ENCODE measurements at regions not wholly inside any gene's neighbourhood (a gene's known extent, or its start where the extent isn't known, plus 50 kb on each side); places are given as distances from the start of the nearest gene placed in this dataset.

DNA sequence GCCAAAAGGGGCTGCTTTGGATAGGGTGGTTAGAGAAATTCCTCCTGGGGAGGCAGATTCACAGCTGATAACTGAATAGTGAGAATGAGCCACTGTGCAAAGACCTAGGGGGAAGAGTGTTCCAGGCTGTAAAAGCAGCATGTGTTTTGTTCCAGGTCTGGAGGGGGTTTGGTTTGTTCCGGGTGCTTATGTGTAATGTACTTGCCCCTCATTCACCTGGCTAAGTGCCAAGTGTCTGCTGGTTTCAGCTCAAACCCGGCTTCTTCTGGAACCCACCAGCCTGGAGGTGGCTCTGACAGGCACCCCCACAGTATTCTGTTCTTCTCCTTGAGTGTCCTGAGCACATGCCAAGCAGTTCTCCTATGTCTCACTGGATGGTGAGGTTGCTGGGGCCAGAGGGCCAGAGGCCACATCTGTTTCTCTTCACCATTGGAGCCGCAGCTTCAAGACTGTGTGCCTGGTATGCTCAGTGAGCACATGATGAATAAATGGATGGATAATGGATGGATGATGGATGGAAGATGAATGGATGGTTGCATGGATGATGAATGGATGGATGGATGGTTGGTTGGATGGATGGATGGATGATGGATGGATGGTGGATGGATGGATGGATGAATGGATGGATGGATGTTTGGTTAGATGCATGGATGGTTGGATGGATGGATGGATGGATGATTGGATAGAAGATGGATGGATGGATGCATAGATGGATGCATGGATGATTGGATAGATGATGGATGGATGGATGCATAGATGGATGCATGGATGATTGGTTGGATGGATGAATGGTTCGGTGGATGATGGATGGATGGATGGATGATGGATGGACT, 227.6 kb downstream of the BMP7 start:
- no peak for DNase-seq

DNA sequence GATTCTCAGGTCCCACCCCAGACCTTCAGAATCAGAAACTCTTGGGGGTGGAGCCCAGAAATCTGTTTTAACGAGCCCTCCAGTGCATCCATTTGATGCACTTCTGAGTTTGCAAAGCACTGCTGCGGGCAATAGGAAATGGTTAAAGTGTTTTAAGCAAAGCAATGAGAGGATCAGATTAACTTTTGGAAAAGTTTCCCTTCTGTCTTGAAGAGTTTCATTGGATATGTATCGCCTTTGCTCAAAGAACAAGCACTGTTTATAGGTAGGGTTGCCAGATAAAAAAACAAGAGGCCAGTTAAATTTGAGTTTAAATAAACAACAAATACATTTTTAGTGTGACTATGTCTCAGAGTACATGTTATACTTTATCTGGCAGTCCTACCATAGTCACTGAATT, 226.0 kb downstream of the BMP7 start:
- DNase-seq: no peak

DNA sequence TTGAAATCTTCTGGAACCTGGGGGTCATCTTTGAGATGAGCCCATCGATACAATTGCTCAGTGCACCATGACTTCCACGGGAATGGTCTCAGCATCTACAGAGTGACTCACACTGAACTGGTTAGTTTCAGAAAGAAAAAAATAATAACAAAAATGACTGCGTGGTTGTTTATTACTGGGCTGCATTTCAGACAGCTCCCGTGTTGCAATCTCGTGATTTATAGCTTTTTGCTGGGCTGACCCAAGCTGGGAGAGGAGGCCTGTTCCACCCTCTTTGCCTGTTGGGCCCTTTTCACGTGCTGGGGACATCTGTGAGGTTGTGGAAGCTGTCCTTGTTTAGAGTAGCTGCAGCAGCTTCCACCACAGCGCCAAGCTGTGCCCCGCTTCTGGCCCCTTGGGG, 225.5 kb downstream of the BMP7 start:
- DNase-seq: no peak

GRCh38 chr20:57043091-57043490, 223.3 kb downstream of the BMP7 start:
- DNase-seq: no peak

DNA sequence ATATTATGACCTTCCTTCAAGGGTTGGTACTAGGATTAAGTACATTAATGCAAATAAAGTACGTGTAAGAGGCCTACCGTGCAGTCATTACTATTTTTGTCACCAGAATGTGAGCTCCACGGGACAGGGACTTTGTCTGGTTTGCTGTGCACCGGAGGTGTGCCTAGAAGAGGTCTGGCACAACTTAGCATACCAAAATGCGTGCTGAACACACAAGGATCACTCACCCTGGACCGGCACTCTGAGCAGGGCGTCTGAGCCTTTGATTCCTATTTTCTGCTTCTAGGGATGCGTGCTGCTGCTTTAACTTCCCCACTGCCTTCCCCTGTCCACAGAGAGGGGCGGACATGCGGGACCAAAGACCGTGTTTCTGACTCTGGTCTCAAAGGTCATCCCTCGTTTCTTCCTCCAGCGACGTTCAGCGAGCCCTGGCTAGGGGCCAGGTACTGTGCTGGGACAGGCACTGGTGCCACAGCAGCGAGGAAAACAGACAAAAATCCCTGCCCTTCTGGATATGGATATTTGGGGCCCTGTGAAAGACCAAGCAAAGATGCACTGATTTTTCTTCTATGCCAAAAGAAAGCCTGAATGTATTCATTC, 222.7 kb downstream of the BMP7 start:
- no peak for DNase-seq

GRCh38 chr20:57047281-57048026, 219.0 kb downstream of the BMP7 start:
- DNase-seq: no peak

- no peak for DNase-seq
Measured at GRCh38 chr20:57048027-57048869, 218.2 kb downstream of the BMP7 start.

DNA sequence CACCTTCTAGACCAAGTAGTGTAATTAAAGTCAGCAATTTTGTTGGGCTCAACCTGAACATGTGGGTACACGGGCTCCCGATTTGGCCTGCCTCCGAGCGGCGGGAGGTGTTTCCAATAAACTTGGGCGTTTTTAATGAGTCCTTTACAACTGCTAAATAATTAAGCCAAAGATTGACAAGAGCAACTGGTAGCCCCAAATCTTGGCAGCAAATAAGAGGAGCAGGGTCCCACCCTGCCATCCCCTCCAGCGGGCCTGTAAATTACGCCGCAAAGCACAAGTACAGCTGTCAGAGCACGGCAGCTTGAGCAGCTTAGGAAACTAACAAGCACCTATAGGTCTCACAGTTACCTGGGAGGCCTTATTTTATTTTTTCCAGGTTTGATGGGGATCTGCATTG, 217.1 kb downstream of the BMP7 start:
- DNase-seq: no peak

DNA sequence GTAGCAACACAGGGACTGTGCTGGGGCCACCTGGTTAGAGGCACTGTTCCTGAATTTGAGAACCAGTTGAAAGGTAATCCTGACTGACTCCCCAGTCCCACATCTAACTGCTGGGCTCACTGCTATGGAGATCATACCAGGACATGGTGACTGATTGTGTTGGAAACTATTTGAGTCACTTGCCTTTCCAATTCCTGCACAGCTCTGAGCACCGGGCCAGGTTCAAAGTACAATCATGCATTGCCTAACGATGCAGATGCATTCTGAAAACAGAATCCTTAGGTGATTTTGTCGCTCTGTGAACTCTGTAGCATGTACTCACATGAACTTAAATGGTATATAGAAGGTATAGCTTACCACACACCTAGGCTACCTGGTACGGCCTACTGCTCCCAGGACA, 215.3 kb downstream of the BMP7 start:
- DNase-seq: no peak

DNA sequence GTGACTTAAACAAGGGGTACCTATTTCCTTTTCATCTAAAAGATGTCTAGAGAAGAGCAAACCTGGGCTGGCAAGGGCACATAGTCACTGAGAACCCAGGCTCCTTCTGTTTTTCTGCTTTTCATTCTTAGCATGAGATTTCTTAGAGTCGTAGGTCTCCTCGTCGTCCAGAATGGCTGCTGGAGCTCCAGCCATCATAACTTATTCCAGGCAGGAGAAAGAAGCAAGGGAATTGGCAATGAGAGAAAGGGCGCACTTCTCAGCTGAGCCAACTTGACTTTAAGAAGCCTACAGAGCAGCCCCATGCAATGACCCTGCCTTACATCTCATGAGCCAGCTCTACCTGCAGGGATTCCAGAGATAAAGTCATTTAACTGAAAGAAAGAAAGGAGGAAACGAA, 213.4 kb downstream of the BMP7 start:
- DNase-seq: no peak

DNA sequence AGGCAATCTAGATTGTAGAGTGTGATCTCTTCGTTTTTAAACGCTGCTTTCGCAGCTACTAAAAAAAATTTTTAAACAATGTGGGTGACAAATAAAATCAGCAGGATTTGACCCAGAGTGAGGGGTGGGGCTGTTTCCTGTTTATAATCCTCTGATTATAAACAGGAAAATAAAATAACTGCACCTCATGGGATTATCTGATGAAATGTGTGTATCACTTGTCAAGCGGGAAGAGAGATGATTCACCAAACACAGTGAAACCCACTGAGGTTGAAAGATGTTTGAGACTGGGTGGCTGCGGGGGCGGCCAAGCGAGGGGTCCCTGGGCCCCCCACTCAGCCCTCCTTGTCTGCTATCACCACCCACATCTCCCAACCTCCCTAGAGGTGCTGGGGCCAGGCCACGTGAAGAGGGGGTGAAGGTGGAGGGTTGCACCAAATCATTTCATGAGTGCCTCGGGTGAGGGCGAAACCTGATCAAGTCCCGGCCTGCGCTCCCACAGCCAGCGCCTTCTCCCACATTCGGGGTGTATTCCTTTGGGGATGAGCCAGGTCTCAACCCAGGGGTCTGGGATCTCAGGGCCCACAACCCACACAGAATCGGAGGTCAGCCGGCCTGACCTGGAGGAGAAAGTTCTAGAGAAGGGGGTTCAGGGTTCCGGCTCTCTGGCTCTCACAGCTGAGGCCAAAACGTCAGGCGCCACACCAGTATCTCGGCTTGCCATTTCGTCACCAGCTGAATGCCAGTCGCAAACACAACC, 212.5 kb downstream of the BMP7 start:
- no peak for DNase-seq

- DNase-seq: no peak
Measured at GRCh38 chr20:57055345-57055744, 211.1 kb downstream of the BMP7 start.

- DNase-seq: no peak
Measured at GRCh38 chr20:57056651-57057050, 209.8 kb downstream of the BMP7 start.

DNA sequence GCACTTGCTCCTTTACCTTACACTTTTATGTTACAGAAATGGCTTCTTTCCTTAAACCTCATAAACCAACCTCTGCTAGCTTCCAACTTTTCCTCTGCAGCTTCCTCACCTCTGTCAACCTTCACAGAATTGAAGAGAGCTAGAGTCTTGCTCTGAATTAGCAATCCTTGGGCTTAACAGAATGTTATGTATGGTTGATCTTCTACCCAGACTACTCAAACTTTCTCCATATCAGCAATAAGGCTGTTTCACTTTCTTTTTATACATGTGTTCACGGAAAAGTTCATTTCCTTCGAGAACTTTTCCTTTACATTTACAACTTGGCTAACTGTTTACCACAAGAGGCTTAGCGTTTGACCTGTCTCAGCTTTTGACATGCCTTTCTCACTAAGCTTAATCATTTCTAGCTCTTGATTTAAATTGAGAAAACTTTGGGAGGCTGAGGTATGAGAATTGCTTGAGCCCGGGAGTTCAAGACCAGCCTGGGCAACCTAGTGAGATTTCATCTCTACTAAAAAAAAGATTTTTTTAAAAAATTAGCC, 207.3 kb downstream of the BMP7 start:
- DNase-seq: no peak

DNA sequence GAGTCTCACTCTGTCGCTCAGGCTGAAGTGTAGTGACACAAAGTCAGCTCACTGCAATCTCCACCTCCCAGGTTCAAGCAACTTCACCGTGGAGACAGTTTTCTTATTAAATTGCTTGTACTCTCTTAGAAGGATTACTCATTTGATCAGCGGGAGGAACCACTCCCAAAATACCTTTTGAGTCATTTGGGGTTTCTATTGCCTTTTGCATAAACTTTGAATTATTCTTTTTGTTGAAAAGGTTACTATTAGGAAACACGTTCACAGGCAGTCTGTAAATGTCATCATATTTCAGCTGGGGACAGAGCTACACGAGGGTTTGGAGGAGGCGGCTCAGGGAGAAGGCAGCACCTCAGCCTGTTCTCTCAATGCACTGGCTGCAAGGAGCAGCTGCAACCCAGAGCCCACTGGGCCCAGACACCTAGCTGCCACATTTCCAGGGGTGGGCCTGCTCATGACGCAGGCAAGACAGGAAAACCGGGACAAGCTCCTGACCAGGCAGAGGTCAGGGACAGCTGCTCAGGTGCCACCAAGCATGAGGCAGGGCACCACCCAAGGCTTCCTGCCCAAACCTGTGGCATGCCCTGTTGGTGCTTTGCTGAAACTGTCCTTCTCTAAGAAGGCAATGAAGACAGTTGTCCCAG, 205.9 kb downstream of the BMP7 start:
- no peak for DNase-seq

- DNase-seq: no peak
Measured at GRCh38 chr20:57061051-57061900, 205.2 kb downstream of the BMP7 start.

- DNase-seq: no peak
Measured at GRCh38 chr20:57062241-57062640, 204.2 kb downstream of the BMP7 start.

DNA sequence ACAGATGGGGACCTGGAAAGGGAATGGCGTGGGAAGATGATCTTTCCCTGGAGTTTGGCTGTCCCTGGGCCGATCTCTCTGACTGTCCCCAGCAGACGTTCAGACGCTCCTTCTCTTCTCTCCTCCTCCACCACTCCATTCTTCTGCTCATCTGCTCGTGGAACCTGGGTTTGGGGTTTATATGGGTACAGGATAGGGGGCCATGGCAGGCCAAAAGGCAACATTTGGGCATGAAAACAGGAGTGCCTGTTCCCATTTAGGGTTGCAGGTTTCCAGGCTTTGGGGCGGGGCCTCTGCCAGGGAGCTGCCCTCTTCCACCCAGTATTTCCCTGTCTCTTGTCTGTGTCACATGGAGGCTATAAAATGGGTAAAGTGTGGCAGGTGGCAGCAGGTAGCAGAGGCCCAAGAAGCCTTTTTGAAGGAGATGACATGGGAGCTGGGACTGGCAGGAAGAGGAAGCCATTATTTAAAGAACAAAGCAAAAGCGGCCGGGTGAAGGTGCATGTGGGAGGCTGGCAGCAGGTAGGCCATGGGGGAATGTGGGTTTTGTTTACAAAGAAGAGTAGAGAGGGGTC, 203.7 kb downstream of the BMP7 start:
- no peak for DNase-seq

DNA sequence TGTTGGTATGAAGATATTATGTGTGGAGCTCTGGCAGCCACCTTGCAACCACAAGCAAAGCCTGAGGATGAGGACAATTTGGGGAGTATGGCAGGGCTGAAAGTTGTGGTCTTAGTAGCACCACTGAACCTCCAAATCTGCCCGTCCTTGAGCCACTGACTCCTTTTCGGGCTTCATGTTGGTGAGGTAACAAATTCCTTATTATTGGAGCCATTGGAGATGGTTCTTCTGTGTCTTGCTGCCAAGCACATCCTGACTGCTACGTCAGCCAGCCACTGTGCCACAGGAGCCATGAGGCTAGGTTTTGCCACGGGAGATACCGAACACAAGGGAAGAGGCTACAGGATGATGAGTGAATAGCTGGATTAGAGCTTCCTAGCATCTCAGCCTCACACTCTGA, 201.6 kb downstream of the BMP7 start:
- no peak for DNase-seq

DNA sequence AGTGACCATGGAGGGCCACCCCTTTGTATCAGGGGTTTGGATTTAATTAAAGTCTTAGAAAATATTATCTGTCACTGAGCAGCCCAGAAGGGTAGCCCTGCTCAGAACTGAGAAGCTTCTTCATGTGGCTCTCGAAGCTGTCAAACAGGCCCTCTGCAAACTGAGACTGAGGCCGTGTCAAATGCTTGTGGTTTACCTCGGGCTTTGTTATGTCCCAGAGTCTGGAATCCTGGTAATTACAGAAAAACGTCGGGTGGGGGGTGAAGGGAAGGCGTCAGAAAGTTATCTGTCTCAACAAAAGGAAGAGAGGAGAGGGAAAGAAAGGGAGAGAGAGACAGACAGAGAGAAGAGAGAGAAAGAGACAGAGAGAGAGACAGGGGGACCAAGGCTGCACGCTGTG, 200.8 kb downstream of the BMP7 start:
- DNase-seq: no peak

Data from NCI-H146 (cell line).